Dermis microvascular lymphatic vessel endothelial cell (primary cell): ENCODE measurements at regions not wholly inside any gene's neighbourhood (a gene's known extent, or its start where the extent isn't known, plus 50 kb on each side); places are given as distances from the start of the nearest gene placed in this dataset.
"Not testable (repeated sequence)": the region's sequence is repeated elsewhere in the genome, so short reads cannot be mapped to it uniquely, and the experiment has no call there.

Source experiments
- DNase-seq, 2 donors: peaks; one replicate each; pipeline versions ENCODE4 v3.0.0 to v3.0.0-alpha.2; 2010; ENCODE audit warnings: low read depth in 2 of 2

GRCh38 chr10:15430969-15431771 is 60.1 kb upstream of the FAM171A1 start:
- no peak for DNase-seq

GRCh38 chr10:15428681-15429080 is 57.6 kb upstream of the FAM171A1 start:
- no peak for DNase-seq

DNA sequence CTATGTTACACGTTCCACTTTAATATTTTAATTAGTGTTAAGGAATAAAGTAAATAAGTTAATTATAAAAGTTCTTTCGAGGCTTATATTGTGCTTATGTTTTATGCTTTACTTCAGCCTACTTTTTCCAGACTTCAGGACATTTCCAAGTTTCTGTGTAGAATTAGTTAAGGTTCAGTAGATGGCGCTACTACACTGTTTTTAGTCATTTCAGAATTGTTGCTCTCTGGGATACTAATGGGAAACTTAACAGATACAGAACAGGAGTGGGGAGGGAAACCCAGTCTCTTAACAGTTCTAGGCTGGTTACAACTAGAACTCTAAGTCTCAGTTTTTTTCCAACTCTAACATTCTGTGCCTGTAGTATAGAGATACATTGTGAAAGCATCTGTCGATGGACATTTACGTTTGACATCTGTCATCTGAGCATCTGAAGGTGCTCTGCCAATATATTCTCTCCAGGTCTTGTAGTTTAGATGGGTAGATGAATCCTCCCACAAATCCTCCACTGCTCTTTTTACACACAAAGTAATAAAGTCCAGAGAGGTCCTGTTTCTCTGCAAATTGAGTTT is 56.8 kb upstream of the FAM171A1 start:
- peak; percentile 39 to 63 for DNase-seq

DNA sequence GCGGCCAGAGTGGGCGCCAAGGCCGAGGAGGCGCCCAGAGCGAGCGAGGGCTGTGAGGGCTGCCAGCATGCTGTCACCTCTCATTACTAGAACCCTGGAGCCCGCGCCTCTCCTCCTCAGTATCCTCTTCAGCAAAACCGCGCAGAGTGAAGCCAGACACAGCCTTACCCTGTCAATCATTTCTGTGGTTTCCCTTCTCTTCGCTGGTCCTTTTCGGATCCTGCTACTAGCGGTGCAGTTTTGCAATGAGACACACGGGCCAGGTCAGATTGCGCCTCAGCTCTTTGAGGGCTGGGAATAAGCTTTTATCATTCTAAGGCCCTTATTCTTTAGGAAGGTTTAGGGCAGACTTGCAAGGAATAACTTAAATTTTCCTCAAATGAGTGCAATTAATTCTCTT is 55.5 kb upstream of the FAM171A1 start:
- no peak for DNase-seq

- DNase-seq, result no peak
Measured at GRCh38 chr10:15426115-15426514, 55.0 kb upstream of the FAM171A1 start.

- DNase-seq, result not testable (repeated sequence)
Measured at GRCh38 chr10:15421875-15422274, 50.8 kb upstream of the FAM171A1 start.
